ENCODE measurements at regions not wholly inside any gene's neighbourhood (a gene's known extent, or its start where the extent isn't known, plus 50 kb on each side); places are given as distances from the start of the nearest gene placed in this dataset.

DNA sequence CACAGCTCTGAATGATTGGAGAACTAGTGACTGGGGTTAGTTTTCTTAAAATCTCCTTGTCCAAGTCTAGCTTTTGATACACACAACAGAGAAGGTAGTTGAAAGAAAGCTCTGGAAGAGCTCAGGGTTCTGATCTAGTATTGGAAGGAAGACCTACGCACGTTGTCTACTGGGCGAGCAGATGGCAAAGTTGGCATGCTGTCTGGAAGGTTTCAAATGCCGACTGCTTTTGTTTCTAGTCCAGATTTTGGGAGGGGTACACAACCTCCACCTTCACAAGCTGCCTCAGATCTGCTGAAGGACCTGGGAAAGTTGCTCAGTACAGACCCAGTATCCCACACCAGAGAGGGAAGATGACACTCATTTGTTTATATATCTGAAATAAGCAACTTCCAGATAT, 507.3 kb downstream of the RNF144A start:
- TF ChIP-seq, protein P1, sequence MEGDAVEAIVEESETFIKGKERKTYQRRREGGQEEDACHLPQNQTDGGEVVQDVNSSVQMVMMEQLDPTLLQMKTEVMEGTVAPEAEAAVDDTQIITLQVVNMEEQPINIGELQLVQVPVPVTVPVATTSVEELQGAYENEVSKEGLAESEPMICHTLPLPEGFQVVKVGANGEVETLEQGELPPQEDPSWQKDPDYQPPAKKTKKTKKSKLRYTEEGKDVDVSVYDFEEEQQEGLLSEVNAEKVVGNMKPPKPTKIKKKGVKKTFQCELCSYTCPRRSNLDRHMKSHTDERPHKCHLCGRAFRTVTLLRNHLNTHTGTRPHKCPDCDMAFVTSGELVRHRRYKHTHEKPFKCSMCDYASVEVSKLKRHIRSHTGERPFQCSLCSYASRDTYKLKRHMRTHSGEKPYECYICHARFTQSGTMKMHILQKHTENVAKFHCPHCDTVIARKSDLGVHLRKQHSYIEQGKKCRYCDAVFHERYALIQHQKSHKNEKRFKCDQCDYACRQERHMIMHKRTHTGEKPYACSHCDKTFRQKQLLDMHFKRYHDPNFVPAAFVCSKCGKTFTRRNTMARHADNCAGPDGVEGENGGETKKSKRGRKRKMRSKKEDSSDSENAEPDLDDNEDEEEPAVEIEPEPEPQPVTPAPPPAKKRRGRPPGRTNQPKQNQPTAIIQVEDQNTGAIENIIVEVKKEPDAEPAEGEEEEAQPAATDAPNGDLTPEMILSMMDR (IDR thresholded peaks at IDR 0.05; ENCODE audit: low read depth, low read length, poor library complexity, severe bottlenecking): no peak
- no peak for TF ChIP-seq EZH2phosphoT487 (IDR thresholded peaks at IDR 0.05; ENCODE audit: borderline replicate concordance, low read length)

Data from DOHH2 (cell line).